ENCODE measurements at regions not wholly inside any gene's neighbourhood (a gene's known extent, or its start where the extent isn't known, plus 50 kb on each side); places are given as distances from the start of the nearest gene placed in this dataset.

GRCh38 chr2:146143971-146144370 is 1624.1 kb upstream of the ZEB2 start:
- intact Hi-C loops (cut with DNase I) = no loop called here
- H3K4me3 ChIP-seq = no peak overlapping the region
- H3K36me3 ChIP-seq = no peaks in the 10 kb centered on the region
- WGBS, 3 donors = 86 to 100% (median 88%) methylated on average over 1 of the region's 1 CpG
- no peak overlapping the region for H3K27ac ChIP-seq
- no peaks in the 10 kb centered on the region for H3K4me1 ChIP-seq (ENCODE audit: insufficient read depth)
- H3K9me3 ChIP-seq = no peaks in the 10 kb centered on the region
- DNase-seq = no peak
- no peaks in the 10 kb centered on the region for H3K27me3 ChIP-seq
- TF ChIP-seq EP300 (IDR thresholded peaks at IDR 0.05) (no peak), POLR2A (IDR thresholded peaks at IDR 0.05) (no peak)
- TF ChIP-seq, protein P1, sequence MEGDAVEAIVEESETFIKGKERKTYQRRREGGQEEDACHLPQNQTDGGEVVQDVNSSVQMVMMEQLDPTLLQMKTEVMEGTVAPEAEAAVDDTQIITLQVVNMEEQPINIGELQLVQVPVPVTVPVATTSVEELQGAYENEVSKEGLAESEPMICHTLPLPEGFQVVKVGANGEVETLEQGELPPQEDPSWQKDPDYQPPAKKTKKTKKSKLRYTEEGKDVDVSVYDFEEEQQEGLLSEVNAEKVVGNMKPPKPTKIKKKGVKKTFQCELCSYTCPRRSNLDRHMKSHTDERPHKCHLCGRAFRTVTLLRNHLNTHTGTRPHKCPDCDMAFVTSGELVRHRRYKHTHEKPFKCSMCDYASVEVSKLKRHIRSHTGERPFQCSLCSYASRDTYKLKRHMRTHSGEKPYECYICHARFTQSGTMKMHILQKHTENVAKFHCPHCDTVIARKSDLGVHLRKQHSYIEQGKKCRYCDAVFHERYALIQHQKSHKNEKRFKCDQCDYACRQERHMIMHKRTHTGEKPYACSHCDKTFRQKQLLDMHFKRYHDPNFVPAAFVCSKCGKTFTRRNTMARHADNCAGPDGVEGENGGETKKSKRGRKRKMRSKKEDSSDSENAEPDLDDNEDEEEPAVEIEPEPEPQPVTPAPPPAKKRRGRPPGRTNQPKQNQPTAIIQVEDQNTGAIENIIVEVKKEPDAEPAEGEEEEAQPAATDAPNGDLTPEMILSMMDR (IDR thresholded peaks at IDR 0.05) = no peak

- 76 to 85% (median 80%) methylated on average over 3 of the region's 3 CpGs for whole genome bisulfite sequencing, 3 donors
- TF ChIP-seq, protein P1 (IDR thresholded peaks at IDR 0.05) = no peak
- TF ChIP-seq POLR2A (IDR thresholded peaks at IDR 0.05) (no peak), EP300 (IDR thresholded peaks at IDR 0.05) (no peak)
- intact Hi-C loops (cut with DNase I) = no loop called here
- no peak for DNase-seq
- Histone ChIP-seq H3K4me3 (no peak overlapping the region), H3K27ac (no peak overlapping the region), H3K9me3 (no peaks in the 10 kb centered on the region), H3K27me3 (no peaks in the 10 kb centered on the region), H3K36me3 (no peaks in the 10 kb centered on the region), H3K4me1 (ENCODE audit: insufficient read depth) (no peaks in the 10 kb centered on the region)
Observed at GRCh38 chr2:146138820-146139219, 1618.9 kb upstream of the ZEB2 start.

DNA sequence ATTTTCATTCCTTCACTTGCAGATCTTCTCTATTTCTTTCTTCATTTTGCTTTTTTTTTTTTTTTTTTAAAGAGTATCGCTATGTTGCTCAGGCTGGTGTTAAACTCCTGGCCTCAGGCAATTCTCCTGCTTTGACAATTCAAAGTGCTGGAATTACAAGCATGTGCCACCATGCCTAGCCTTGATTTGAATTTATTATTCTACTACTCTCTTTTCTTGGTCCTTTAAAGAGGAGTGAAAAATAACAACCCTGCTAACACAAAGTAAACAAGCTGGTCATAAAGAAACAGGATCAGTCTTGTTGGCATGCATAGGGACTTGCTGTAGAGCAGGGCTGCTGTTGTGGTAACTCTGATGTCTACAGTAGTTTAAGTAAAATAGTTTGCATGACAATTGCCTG is 1615.3 kb upstream of the ZEB2 start:
- DNase-seq = no peak
- Histone ChIP-seq H3K4me3 (no peak overlapping the region), H3K4me1 (ENCODE audit: insufficient read depth) (no peaks in the 10 kb centered on the region), H3K27ac (no peak overlapping the region), H3K27me3 (no peaks in the 10 kb centered on the region), H3K36me3 (no peaks in the 10 kb centered on the region), H3K9me3 (no peaks in the 10 kb centered on the region)
- TF ChIP-seq POLR2A (IDR thresholded peaks at IDR 0.05) (no peak), EP300 (IDR thresholded peaks at IDR 0.05) (no peak)
- TF ChIP-seq, protein P1 (IDR thresholded peaks at IDR 0.05) = no peak
- WGBS, 3 donors = 74 to 86% (median 86%) methylated on average over 1 of the region's 1 CpG
- intact Hi-C loops (cut with DNase I) = no loop called here

GRCh38 chr2:146131785-146132184 is 1611.9 kb upstream of the ZEB2 start:
- no peak overlapping the region for H3K27ac ChIP-seq
- TF ChIP-seq EP300 (IDR thresholded peaks at IDR 0.05) (no peak), POLR2A (IDR thresholded peaks at IDR 0.05) (no peak)
- TF ChIP-seq, protein P1 (IDR thresholded peaks at IDR 0.05) = no peak

GRCh38 chr2:146131048-146131447 is 1611.1 kb upstream of the ZEB2 start:
- TF ChIP-seq, protein P1 (IDR thresholded peaks at IDR 0.05) = no peak
- WGBS, 3 donors = 43 to 72% (median 66%) methylated on average over 2 of the region's 2 CpGs
- Histone ChIP-seq H3K9me3 (no peaks in the 10 kb centered on the region), H3K36me3 (no peaks in the 10 kb centered on the region), H3K27me3 (no peaks in the 10 kb centered on the region), H3K4me3 (no peak overlapping the region), H3K27ac (no peak overlapping the region), H3K4me1 (ENCODE audit: insufficient read depth) (no peaks in the 10 kb centered on the region)
- intact Hi-C loops (cut with DNase I) = no loop called here
- no peak for DNase-seq

More at GRCh38 chr2:146131785-146132184, 1611.9 kb upstream of the ZEB2 start:
- Histone ChIP-seq H3K36me3 (no peaks in the 10 kb centered on the region), H3K9me3 (no peaks in the 10 kb centered on the region), H3K4me3 (no peak overlapping the region), H3K4me1 (ENCODE audit: insufficient read depth) (no peaks in the 10 kb centered on the region), H3K27me3 (no peaks in the 10 kb centered on the region)
- no peak for DNase-seq
- intact Hi-C loops (cut with DNase I) = no loop called here
- 57 to 90% (median 77%) methylated on average over 1 of the region's 1 CpG for WGBS, 3 donors
